GDM1 (cell line): ENCODE measurements at regions not wholly inside any gene's neighbourhood (a gene's known extent, or its start where the extent isn't known, plus 50 kb on each side); places are given as distances from the start of the nearest gene placed in this dataset.

Experiments used
- DNase-seq: peaks from one replicate; lab custom pipeline; 2025; lab: John Stamatoyannopoulos, UW

- no peak for DNase-seq
Measured at GRCh38 chr4:23741681-23742191, 148.1 kb downstream of the PPARGC1A start.

- DNase-seq = no peak
Measured at GRCh38 chr4:23737571-23737970, 152.3 kb downstream of the PPARGC1A start.

DNA sequence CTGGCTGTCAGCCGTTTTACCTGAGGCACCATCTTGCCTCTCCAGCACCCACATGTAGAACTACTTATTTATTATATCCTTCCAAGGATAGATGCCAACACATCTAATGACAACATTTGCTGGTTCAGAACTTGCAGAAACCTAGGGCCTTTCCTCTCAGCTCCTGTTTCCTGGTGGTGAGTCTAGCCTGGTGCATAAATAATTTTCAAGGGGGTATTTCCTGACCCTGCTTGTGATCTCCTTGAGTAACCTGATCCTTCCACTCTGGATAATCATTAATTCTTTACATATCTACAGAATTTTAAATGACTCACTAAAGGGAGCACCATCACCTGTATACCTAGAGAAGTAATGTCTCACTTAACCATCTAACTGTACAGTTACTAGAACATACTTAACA, 153.4 kb downstream of the PPARGC1A start:
- DNase-seq = no peak

- no peak for DNase-seq
Measured at GRCh38 chr4:23734000-23734399, 155.8 kb downstream of the PPARGC1A start.

DNA sequence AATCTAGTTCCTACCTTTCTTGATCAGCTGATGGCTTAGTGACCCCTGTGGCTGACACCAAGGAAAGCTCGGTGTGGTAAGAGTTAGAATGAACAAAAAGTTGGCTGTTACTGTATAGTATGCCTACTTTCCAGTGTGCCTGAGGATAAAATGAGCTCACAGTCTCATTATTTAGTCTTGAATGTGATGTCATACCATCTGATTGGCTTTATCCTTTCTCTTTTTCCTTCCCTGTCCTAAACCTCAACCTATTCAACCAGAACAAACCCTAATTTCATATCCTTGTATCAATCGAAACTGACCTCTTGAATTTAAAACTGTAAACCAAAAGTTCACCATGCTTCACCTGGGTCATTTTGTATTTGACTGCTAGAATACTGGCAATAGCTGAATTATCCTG, 156.4 kb downstream of the PPARGC1A start:
- no peak for DNase-seq

DNA sequence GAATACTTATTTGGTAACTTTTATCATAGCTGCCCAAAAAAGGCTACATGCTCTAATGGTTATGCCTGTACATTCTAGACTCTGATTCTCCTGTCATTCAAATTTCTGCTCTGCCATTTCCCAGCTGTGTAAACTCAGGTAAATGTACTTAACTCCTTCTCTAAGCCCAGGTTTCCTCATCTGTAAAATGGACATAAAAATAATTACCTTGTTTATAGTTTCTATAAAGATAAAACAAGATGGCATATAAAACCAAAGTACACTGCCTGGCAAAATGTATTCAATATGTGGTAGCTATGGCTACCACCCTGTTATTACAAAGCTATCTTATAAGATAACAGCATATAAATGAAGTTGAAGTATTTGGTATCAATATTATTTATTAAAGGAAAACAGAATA, 158.8 kb downstream of the PPARGC1A start:
- no peak for DNase-seq

GRCh38 chr4:23728971-23729370, 160.9 kb downstream of the PPARGC1A start:
- no peak for DNase-seq

DNA sequence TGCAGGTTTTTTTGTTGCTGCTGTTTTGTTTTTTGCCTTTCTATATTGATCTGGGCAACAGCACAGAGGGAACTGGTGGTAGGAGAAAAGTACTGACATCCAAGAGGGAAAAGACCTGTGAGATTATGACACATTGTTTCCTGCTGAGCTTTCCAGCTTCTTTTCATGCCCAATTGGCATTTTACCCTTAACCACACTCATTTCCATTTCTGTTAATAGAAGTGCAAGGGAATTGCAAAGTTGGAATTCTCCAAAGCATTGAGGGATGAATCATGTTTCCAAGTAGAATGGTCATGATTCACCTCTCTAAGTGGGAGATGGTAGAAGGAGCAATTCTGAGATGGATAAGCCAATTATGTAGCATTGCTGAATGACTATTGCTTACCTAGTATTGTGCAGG, 161.5 kb downstream of the PPARGC1A start:
- no peak for DNase-seq

DNA sequence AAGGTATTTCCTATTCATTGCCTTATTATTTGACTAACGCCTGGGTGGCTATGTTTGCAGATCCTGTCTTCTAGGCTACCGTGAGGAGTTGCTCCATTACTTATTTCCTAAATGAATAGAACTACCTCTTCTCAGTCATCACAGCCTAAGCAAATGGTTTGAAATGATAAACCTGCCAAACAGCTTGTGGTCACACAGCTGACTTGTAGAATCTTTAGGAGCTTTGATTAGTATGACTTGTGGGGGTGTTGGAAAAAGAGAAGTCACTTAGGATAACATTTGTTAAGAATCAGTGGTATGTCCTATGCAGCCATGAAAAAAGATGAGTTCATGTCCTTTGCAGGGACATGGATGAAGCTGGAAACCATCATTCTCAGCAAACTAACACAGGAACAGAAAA, 169.3 kb downstream of the PPARGC1A start:
- DNase-seq = no peak

DNA sequence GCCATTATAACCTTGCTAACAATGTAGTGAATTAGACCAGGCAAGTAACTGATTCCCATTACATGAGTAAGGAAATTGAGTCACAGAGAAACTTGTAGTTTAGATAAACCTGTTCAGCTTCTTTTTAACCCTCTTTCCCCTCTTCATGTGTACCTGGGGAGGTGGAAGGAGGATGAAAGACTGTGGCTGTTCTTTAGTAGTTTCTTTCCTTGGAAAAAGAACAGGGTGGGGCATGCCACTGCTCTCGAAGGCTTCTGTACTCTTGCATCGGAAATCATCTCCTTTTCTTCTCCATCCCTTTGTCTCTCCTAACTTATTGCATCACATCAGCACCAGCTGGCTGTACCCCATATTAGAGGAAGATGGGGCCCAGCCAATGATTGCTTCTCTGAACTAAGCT, 171.4 kb downstream of the PPARGC1A start:
- DNase-seq = no peak

DNA sequence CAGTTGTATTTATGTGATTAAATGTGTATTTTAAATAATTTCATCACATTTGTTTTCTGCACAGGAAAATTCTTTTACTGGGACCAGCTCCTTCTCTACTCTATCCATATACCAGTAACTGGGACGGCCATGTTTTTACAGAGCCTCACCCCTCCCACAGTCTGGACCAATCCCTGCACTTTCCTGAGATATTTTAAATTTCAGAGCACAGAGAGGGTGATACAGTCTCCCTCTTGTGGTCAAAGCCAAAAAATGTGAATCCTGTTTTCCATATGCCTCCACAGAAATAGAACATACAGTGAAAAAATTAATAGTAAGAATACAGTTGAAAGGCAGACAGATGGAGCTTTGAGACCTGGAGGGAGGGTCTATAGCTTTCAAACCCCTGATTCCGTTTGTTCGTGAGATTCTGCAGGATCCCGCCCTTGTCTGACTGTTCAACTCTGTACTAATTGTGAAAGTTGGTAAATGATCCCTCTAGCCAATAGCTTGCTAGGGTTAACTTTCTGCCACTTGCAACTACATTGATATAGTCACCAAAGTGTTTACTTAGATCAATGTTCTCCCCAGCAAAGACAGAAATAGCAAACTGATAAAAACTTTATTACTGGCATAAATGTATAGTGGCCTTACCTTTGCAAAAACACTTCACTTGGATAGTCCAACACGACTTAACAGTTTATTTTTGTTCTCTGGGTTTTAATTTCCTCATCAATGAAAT, 172.2 kb downstream of the PPARGC1A start:
- DNase-seq = no peak

DNA sequence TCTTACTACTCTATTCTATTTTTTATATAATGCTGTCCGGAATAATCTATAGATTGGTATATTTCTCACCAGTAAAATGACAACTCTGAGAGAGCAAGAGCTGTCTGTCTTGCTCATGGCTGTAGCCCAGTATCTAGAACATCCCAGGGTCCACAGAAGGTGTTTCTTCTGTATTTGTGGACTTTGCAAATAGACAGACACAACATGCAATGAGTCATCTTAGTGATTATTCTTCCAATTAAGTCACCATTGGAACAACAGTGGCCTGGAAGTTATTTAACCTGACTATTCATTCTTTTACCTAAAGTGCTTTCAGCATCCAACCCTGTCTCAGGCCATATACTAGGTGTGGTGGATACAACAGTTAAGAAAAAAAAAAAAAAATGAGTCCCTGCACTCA, 179.5 kb downstream of the PPARGC1A start:
- no peak for DNase-seq

DNA sequence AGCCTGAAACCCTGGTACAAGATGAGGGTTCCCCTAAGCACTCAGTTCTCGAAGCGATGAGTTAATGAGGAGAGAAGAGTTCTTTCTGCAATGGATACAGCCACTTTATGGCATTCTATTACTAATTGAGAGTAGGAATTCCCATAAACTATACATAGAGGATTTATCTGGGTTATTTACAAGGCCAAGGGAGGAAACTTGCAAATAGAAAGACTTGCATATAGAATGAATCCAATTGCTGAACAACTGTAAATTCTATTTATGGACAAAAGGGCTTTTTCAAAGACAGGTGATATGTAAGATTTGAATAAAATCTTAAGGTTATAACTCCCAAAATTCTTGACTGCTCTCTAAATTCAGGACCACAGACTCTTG, 182.2 kb downstream of the PPARGC1A start:
- no peak for DNase-seq

GRCh38 chr4:23706972-23707651, 182.7 kb downstream of the PPARGC1A start:
- no peak for DNase-seq

DNA sequence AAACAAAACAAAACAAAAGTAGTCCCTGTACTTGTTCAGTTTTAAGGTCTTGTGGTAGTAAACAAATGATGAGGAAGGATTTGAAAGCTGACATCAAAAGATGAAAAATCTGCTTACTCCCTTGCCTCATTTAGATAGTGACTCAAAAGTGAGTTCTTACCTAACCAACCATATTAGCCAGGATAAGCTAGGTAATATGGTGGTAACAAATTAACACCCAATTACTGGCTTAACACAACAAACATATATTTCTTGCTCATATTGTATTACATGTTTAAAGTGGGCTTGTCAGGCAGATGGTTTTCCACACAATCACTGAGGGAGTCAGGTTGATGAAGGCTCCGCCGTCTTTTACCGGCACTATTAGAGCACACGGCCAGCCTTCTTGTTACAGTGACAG, 189.7 kb downstream of the PPARGC1A start:
- no peak for DNase-seq

- DNase-seq = no peak
Measured at GRCh38 chr4:23697722-23698121, 192.1 kb downstream of the PPARGC1A start.

DNA sequence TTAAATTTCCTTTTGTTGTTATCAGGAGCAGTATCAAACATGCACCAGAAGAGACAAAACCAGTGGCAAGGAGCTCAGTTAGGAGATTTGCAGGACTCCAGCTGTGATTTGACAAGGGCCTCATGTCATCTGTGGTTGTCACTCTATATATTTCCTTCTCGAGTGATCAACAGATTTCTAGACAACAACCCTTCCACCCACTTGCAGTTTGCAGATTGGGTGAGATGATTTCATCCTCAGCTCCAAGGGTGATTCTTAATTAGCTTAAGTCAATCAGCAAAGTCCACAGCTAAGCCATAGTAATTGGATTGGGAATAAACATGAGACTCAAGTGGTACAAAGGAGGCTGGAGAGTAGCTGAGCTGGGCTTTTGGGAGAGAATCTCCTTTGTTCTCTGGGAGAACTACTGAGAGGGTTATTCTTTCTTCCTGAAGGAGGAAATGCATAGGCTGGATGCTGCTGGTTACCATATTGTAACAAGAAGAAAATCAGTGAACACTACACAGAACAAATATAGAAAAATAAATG, 192.8 kb downstream of the PPARGC1A start:
- no peak for DNase-seq

DNA sequence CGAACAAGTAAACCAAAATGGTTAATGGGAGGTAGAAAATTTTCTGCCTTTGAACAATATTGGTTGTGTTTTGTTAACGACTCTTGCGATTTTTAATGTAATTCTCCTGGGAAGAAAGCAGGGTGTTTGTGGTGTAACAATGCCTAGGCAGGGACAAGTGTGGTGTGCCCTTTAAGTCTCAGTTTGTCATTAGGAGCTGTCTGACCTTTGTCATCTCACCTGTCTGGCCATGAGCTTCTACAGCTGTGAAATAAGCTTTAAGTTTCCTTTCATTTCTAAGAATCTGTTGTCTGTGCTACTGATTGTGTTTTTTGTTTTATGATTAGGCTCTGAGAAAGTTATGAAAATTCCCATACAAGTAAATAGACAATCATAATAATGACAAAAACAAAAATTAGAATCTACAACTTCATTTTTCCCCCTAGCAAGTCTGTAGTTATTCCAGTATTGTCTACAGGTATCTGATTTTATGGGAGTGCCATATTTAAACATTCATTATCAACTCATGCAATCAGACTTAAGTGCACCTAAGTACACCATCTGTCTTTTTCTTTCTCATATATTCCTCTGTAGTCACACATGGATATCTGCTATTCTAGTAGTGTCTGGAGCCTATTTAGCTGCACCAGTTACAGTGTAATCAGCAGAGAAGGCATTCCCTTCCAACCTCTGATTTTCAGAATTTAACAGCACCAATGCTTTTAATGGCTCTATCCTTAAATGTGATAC, 203.5 kb downstream of the PPARGC1A start:
- DNase-seq = no peak

DNA sequence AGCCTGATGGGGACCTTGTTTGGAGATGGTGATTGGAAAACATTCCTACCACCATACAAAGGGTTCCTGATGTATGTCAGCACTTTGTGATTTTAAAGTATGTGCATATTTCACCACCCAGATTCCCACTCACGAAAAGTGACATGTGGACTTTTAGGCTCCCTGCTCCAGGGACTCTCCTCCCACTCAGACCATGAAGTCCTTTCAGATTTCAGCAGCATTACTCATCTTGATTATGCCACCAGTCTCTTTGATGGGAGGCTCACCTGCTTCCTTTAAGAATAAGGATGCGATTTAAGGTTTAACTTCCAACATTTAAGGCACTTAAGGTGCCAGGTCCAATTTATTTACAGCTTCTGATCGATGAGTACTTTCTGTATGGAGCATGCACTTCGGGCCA, 204.4 kb downstream of the PPARGC1A start:
- no peak for DNase-seq

GRCh38 chr4:23680671-23681518, 209.0 kb downstream of the PPARGC1A start:
- no peak for DNase-seq

GRCh38 chr4:23674694-23675093, 215.2 kb downstream of the PPARGC1A start:
- DNase-seq = no peak

DNA sequence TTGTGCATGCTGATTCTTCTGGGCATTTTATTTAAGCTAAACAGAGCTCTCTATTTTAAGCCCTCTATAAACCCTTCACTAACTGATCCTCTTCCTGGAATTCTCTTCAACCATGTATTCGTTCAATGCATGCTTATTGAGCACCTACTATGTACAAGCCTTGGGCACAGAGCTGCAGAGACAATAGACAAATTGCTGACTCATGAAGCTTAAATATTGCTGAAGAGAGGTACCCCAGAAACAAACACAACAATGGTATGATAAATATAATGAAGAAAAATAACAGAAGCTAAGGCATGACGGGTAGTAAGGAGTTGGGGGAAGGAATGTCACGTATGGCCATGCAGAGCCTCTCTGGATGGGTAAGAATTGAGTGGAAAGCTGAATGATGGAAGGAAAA, 222.2 kb downstream of the PPARGC1A start:
- DNase-seq = no peak
